ENCODE measurements at regions not wholly inside any gene's neighbourhood (a gene's known extent, or its start where the extent isn't known, plus 50 kb on each side); places are given as distances from the start of the nearest gene placed in this dataset.
"Not testable (repeated sequence)": the region's sequence is repeated elsewhere in the genome, so short reads cannot be mapped to it uniquely, and the experiment has no call there.

- DNase-seq, result no peak
These were observed 134.9 kb downstream of the RHOU start for GRCh38 chr1:228870041-228870713.

GRCh38 chr1:228871314-228872061 is 136.2 kb downstream of the RHOU start:
- no peak for DNase-seq

GRCh38 chr1:228872080-228872479 is 136.8 kb downstream of the RHOU start:
- DNase-seq, result no peak

GRCh38 chr1:228873709-228874108 is 138.4 kb downstream of the RHOU start:
- no peak for DNase-seq

- no peak for DNase-seq
These were observed 140.5 kb downstream of the RHOU start for GRCh38 chr1:228875741-228876140.

- no peak for DNase-seq
These were observed 140.9 kb downstream of the RHOU start for GRCh38 chr1:228876187-228876586.

- no peak for DNase-seq
These were observed 143.9 kb downstream of the RHOU start for GRCh38 chr1:228879164-228879563.

- peak; percentile 32 for DNase-seq
These were observed 146.9 kb downstream of the RHOU start for GRCh38 chr1:228882041-228882770.

- no peak for DNase-seq
These were observed 147.6 kb downstream of the RHOU start for GRCh38 chr1:228882771-228883450.

GRCh38 chr1:228883535-228883934 is 148.3 kb downstream of the RHOU start:
- DNase-seq, result no peak

GRCh38 chr1:228884196-228884595 is 148.9 kb downstream of the RHOU start:
- no peak for DNase-seq

- no peak for DNase-seq
These were observed 149.6 kb downstream of the RHOU start for GRCh38 chr1:228884615-228885566.

GRCh38 chr1:228885845-228886244 is 150.6 kb downstream of the RHOU start:
- no peak for DNase-seq

- DNase-seq, result no peak
These were observed 151.8 kb downstream of the RHOU start for GRCh38 chr1:228887101-228887500.

GRCh38 chr1:228887960-228888359 is 152.7 kb downstream of the RHOU start:
- DNase-seq, result peak; percentile 60

GRCh38 chr1:228889289-228889688 is 154.0 kb downstream of the RHOU start:
- no peak for DNase-seq

- no peak for DNase-seq
These were observed 156.2 kb downstream of the RHOU start for GRCh38 chr1:228891272-228892034.

- DNase-seq, result not testable (repeated sequence)
These were observed 156.9 kb downstream of the RHOU start for GRCh38 chr1:228892200-228892599.

GRCh38 chr1:228894442-228894989 is 159.2 kb downstream of the RHOU start:
- DNase-seq, result no peak

GRCh38 chr1:228897901-228898300 is 162.6 kb downstream of the RHOU start:
- no peak for DNase-seq

GRCh38 chr1:228898582-228898992 is 163.3 kb downstream of the RHOU start:
- DNase-seq, result no peak
